ENCODE measurements at regions not wholly inside any gene's neighbourhood (a gene's known extent, or its start where the extent isn't known, plus 50 kb on each side); places are given as distances from the start of the nearest gene placed in this dataset.

- Mint-ChIP-seq H3K36me3 (ENCODE audit: low read depth) (no peaks in the 10 kb centered on the region), H3K4me1 (peaks cover 17% of the 10 kb centered on the region), H3K27me3 (ENCODE audit: low read depth) (peaks cover 4% of the 10 kb centered on the region), H3K4me3 (no peak overlapping the region), H3K9me3 (peaks cover 4% of the 10 kb centered on the region), H3K27ac (no peak overlapping the region)
- TF ChIP-seq CTCF (IDR thresholded peaks at IDR 0.05; ENCODE audit: unreplicated experiment in 3 of 3): no peak
These were observed 352.8 kb downstream of the RNF144A start for GRCh38 chr2:7270011-7270431.

- H3K27me3 Mint-ChIP-seq (ENCODE audit: low read depth): peaks cover 4% of the 10 kb centered on the region
- peaks cover 4% of the 10 kb centered on the region for H3K9me3 Mint-ChIP-seq
- TF ChIP-seq CTCF (IDR thresholded peaks at IDR 0.05; ENCODE audit: unreplicated experiment in 3 of 3): no peak
- no peak overlapping the region for H3K4me3 Mint-ChIP-seq
- H3K27ac Mint-ChIP-seq: no peak overlapping the region
- no peaks in the 10 kb centered on the region for H3K36me3 Mint-ChIP-seq (ENCODE audit: low read depth)
- H3K4me1 Mint-ChIP-seq: peaks cover 17% of the 10 kb centered on the region
These were observed 355.0 kb downstream of the RNF144A start for GRCh38 chr2:7272210-7272609.

GRCh38 chr2:7278984-7279383 is 361.8 kb downstream of the RNF144A start:
- Mint-ChIP-seq H3K36me3 (ENCODE audit: low read depth) (no peaks in the 10 kb centered on the region), H3K27ac (no peak overlapping the region), H3K9me3 (no peaks in the 10 kb centered on the region), H3K4me3 (no peak overlapping the region), H3K27me3 (ENCODE audit: low read depth) (peaks cover 6% of the 10 kb centered on the region), H3K4me1 (peaks cover 9% of the 10 kb centered on the region)
- TF ChIP-seq CTCF (IDR thresholded peaks at IDR 0.05; ENCODE audit: unreplicated experiment in 3 of 3): no peak

- no peak for TF ChIP-seq CTCF (IDR thresholded peaks at IDR 0.05; ENCODE audit: unreplicated experiment in 3 of 3)
- H3K36me3 Mint-ChIP-seq (ENCODE audit: low read depth): no peaks in the 10 kb centered on the region
These were observed 362.3 kb downstream of the RNF144A start for GRCh38 chr2:7279421-7279949.

GRCh38 chr2:7280790-7281189 is 363.6 kb downstream of the RNF144A start:
- no peaks in the 10 kb centered on the region for H3K36me3 Mint-ChIP-seq (ENCODE audit: low read depth)
- H3K27ac Mint-ChIP-seq: peak overlapping the region in 1 of 3 experiments; percentile 52
- H3K4me1 Mint-ChIP-seq: peaks cover 9% of the 10 kb centered on the region
- no peak for TF ChIP-seq CTCF (IDR thresholded peaks at IDR 0.05; ENCODE audit: unreplicated experiment in 3 of 3)
- no peaks in the 10 kb centered on the region for H3K9me3 Mint-ChIP-seq
- no peak overlapping the region for H3K4me3 Mint-ChIP-seq
- peaks cover 6% of the 10 kb centered on the region for H3K27me3 Mint-ChIP-seq (ENCODE audit: low read depth)

More at GRCh38 chr2:7279421-7279949, 362.3 kb downstream of the RNF144A start:
- Mint-ChIP-seq H3K4me1 (peaks cover 9% of the 10 kb centered on the region), H3K9me3 (no peaks in the 10 kb centered on the region), H3K27me3 (ENCODE audit: low read depth) (peaks cover 6% of the 10 kb centered on the region), H3K27ac (no peak overlapping the region), H3K4me3 (no peak overlapping the region)

Measured in nephron (organoid).